Kidney glomerular epithelial cell (primary cell): ENCODE measurements at regions not wholly inside any gene's neighbourhood (a gene's known extent, or its start where the extent isn't known, plus 50 kb on each side); places are given as distances from the start of the nearest gene placed in this dataset.

Experiments
- DNase-seq: peaks from one replicate; lab custom pipeline; 2025; lab: John Stamatoyannopoulos, UW

DNA sequence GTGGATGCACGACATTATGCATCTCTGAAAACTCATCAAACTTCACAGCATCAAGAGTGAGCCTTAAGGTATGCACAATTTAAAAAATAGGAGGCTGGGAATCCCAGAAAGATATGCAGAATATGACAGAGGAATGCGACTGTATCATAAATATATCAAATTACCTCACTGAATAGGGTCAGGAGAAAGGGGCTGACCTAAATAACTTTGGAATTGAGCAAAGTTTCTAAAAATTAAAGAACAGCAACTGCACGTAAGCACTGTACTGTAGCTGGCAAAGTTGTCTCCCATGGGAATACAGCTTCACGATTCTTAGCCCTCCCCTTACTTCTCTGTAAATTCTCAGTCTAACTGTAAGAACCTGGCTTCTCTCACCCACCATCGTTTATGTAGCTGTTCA, 397.4 kb upstream of the ZFP42 start:
- no peak for DNase-seq

DNA sequence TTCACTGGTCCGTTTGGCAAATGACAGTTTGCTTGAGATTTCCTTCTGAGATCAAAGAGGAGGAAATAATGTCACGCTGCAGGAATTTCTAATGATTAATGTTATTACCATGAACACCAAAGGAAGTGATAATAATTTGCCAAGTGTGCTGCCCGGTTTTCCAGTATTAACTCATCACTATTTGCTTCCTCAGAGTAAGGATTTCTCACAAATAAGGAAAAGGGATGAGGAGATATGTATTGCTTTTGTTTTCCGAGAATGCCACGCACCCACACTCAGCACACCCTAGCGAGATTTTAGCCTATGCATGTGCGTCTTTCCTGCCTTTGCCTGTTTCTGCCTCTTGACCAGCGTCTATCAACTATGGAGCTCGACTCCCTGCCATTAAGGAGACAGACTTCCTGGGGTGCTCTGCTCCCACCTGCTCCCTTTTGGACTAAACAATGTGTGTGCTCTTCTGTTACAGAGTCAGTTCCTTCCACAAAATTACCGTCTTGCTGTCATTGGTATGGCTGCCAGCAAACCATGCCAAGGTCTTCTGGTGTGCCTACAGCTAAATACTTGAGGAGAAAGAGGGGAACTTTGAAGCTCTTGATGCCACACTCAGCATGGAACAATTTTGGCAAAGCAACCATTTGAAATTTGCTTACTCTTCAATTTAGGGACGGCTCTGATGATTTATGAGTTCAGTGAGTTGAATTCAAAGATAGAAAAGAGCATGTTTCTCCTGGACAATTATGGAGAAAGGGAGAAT, 393.1 kb upstream of the ZFP42 start:
- DNase-seq: peak; percentile 72

DNA sequence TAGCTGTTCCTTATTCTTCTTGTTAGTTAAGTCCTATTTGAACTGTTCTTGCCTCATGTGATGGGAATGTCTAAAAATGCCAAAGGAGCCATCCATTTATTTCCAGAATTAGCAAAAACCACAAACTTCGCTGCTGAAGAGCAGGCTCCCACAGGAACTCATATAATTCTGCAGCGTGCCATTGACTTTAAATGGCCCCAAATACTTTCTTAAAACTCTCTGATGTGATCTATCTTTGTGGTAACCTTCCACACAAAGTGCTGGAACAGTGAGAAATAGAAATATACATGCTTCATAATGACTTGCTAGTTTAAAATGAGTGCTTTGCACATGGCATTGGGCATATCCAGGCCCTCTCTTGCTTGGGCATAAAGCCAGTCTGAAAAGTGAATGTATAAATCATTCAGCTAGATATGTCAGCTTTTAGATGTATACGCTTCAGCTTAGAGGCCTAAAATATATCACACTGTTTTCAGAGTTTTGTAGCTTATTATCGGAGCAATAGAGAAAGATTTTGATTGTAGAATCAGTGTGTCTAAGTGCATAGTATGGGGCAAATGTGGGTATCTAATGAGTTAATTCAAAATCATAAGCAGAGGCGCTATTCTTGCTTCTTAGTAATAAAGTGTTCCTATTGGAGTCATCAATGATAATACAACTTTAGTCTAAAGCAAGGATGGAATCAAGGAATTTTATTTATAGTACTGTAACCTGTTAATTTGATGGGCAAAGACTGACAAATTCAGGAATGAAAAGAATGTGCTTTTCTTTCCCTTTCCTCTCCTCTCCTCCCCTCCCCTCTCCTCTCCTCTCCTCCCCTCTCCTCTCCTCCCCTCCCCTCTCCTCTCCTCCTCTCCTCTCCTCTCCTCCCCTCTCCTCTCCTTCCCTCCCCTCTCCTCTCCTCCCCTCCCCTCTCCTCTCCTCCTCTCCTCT, 392.2 kb upstream of the ZFP42 start:
- no peak for DNase-seq

DNA sequence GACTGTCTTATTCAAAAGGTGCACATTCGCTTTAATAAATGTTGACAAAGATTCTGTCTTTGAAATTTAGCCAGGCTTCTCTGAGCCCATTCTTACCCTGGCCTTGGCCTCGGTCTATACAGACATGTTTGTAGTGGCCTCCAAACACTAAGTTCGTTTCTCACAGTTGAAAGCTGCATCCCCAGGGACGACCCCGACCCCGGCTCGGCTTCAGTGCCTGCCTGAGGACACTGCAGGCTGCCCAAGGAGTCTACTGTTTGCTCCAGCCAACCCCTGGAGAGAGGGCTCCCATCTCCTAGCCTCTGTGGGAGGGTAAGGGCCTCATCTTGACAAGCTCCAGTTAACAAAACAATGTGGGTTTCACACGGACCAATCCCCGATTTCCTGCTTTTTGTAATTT, 390.6 kb upstream of the ZFP42 start:
- DNase-seq: no peak

DNA sequence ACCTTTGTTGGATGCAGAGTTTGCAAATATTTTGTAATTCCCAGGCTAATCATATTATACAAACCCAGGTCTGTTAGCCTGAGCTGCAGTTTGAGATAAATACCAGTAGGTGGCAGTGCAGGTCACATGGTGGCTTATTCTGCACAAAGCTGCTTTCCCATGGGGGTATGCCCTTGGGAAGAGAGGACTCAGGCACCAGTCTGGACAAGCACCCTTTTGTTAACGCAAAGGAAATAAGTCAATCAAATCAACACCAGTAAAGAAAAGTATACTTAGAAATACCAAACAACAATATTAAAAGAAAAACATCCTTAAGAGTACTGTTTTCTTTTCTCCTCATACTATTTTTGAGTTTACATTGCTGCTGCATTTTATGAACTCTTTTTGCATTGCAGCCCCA, 389.0 kb upstream of the ZFP42 start:
- DNase-seq: peak; percentile 58

DNA sequence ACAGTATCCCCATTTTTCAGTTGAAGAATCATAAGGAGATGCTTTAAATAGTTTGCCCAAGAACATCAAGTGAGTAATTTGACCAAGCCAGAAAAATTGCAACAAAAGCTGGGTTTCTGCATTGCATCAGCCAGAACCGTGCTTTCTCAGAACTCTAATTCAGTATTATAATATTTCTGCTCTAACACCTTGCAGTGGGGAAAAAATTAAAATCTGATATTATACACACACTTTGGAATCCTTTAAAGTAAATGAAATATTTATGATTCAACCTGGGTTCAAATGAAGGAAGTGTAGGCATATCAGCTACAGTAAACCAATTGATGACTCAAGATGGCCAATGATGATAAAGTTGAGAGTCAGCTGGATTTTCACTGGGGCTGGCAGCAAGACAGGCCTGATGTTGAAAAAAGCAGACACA, 387.6 kb upstream of the ZFP42 start:
- DNase-seq: no peak

DNA sequence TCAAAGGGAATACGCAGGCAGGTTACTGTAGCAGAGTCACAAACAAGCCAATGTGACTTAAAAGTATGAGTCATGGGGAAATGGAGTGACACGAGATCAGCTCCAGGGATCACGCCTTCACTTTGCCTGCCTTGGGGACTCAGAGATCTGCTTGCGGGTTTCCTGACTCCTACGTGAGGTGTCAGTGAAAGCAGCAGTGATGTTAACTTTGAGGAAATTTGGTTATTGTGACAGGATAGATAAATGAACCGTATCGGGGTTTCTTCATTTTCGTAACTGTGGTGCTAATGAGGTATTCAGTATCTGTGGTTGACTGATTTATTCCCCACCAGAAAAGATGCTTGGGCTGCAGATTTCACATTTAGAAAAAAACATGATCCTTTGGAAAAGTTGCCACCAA, 383.3 kb upstream of the ZFP42 start:
- DNase-seq: peak; percentile 58

DNA sequence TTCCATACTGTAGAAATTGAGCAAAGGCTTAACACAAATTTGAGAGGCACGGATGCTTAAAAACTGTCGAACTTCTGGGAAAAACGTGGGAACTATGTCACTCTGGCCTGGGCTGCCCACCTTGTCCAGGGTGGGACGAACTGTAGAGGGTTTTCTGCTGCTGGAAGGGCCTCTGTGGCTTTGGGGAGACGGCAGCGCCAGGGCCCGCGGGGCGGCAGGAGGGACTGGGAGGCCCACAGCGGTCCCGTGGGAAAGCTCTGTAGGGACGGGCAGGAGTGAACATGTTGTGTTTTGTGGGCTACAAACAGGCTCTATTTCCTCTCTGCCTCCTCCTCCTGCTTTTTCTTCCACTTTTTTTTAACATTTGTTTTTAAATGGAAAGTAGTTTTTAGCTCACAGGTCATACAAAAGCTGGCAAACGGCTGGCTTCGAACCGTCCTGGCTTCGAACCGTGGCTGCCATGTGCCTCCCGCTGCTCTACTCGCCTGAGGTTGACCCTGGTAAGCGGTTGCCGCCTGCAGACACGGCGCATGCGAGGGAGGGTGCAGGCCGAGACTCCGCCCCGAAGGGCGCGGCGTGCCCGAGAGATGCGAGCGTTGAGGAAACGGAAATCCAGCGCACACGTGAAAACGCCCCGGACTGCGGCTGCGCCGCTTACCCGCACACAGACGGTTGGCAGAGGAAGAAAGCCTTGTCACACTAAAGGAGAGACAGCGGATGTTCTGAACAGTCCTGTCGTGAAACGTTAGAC, 382.3 kb upstream of the ZFP42 start:
- no peak for DNase-seq

DNA sequence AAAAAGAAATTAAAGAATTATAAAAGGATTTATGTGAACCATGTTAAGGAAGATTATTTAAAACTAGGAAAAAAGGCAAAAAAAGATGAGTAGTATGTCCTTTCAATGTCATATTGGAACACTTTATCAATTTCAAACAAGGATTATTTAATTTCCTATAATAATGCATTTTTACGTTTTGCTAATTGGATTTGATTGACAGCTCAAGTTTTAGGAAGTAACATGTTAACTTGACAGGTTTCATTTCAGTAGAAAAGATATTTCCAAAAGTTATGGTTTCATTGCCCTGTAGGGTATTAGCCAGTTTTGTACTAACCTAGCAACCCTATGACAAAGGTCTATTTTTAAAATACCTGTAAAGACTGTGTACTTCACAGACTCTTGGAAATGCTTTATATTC, 379.6 kb upstream of the ZFP42 start:
- no peak for DNase-seq

DNA sequence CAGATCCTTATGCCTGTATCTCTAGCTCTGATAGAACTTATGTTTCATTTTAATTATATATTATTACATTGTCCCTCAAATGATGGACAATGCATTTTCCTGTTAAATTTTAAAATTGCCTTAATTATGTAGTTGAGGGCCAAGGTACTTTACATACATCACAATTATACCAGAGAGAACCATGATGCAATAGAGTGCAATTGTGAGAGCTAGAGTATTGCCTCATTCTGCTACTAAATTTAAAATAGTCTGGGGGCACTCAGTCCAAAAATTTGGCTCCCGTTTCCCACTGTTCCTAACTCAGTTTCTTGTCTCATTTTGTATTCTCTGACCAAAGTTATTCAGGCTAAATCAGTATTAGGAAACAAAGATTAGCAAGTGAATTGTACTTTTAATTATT, 378.5 kb upstream of the ZFP42 start:
- no peak for DNase-seq

DNA sequence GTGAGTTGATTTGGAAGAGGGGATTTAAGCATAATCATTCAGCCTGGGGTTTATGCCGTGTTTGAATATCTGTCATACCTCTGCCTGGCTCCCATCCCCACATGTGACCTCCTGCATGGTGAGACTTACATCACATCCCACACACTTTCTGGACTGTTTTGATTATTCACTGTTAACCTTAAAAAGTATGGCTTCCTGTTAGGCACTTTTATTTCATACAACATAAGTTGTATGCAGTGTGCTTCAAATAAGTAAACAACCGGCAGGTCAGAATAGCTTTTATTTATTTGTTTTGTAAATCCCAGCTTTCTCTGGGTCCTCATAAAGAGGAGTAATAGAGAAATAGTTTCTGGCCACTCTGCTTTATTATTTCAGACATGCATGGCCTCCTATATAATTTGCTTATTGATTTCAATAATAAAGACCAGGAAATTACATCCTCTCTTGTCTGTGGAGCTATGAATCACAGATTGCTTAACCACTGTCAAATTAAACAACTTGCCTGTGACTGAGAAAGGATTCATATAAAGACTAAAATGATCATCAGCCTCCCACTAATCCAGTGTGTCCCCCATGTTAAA, 376.8 kb upstream of the ZFP42 start:
- peak; percentile 39 for DNase-seq

DNA sequence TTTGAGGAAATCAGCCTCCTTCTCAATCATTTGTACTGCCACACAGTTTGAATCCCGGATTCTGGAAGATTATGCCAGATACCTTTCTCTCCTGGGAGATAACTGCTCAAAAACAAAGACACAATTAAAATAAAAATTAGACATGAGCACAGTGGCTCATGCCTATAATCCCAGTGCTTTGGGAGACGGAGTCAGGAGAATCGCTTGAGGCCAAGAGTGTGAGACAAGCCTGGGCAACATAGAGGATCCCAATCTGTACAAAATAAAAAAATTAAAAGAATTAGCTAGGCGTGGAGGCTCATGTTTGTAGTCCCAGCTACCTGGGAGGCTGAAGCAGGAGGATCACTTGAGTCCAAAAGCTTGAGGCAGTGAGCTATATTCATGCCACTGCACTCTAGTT, 376.3 kb upstream of the ZFP42 start:
- DNase-seq: no peak

DNA sequence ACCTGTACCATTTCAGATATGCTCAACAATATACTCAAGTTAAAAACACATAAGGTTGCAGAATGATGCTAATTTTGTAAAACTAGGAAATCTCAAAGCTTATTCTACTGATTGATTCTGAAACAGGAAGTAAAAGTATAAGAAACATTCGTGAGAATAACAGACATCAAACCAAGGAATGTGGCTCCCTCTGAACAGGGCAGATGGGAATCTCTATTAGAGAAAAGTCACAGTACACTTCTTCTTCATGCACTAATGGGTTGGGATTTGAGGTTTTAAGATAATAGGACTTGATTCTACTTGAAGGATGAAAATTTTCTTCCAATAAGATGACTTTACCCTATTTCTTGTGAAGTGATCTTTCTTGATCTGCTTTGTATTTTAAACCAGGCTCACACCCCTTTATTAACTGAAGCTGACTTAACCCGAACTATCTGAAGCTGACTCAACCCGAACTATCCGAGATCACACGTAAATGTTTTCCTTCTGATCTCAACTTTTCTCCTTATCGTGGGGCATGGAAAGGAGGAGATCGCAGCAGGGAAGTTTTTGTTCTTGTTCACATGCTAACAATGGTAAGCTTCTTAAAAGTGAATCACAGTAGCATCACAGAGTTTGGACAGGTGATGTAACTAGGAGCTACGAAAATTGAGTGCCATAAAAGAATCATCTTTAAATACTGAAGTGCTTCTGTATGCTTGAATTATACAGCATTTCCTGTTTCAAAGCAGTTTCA, 363.1 kb upstream of the ZFP42 start:
- no peak for DNase-seq

DNA sequence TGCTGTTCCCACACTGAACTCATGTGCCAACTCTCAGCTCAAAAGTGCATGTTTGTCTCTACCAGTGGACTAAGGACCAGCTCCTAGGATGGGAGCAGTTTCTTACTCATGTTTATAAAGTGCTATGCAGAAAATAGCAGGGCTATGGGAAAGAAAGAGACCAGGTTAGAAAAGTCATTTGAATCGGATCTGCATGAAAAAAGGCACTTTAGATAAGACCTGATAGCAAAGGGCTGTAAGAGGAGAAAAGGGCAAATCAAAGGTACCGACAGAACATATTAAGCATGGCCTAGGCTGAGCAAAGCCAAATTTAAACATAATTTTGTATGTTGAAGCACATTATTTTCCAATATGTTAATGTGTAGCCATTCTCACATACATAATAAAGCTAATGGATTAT, 362.3 kb upstream of the ZFP42 start:
- DNase-seq: no peak

DNA sequence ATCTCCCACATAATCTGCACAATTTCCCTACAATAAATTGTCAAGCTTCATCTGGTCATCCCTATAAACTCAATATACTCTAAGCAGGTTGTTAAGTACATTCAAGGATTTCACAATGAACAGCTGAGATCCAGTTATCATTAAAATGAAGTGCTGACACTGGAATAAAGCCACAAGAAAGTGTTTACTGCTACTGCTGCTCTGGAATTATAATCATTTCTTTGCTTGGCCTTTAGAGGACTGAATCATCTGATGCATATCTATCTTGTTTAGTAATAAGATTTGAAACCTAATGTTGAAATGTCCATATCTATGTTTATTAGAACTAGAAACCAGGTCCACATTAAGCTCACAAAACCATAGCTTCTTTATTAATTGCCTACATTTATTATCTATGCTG, 338.6 kb upstream of the ZFP42 start:
- no peak for DNase-seq

DNA sequence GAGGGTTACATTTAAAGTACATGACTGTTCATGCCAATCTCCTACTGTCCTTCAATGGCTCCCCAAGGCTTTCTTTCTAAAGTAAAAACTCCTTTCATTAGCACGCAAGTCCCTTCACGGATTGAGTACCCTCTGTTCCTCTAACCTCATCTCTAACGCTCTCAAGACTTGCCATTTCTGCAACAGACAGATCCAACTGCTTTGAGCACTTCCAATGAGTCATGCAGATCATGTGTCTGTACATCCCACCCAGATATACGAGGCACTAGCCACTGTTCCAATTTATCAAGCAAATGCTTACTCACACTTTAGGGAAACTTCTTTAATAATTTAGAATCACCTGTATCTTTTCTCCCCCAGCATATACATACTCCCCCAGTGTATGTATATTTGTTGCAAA, 332.5 kb upstream of the ZFP42 start:
- DNase-seq: no peak

DNA sequence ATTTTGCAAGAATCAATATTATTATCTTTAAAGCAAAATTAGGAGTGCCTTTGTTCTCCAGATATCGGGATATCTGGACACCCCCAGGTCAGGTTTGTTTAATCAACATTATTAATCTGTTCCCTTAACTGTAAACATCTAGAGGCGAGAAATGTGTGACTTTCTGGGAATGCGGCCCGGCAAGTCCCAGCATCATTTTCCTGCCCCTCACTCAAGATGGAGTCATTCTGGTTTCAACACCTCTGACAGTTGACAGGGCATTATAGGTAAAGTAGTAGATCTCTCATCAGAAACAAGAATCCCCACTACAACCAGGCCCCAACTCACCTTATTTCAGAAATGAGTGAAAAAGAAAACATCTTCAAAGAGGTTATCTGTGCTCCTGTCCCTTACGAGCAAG, 331.6 kb upstream of the ZFP42 start:
- no peak for DNase-seq

DNA sequence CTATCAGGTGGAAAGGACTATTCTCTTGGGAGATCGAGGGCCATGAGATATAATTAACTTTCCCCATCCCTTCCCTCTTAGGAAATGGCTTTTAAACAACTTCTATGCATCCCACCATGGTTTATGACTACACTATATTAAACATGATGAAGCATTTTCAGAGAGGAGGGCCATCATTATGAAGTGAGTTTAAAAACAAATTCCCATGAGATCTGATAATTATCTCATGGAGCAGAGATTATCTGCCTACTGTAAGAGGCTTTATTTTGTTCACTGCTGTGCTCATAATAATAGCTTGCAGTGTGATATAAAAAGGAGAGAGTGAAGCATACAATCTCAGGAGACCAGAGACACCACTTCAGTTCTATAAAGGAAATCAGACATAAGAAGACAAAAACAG, 330.5 kb upstream of the ZFP42 start:
- DNase-seq: no peak

DNA sequence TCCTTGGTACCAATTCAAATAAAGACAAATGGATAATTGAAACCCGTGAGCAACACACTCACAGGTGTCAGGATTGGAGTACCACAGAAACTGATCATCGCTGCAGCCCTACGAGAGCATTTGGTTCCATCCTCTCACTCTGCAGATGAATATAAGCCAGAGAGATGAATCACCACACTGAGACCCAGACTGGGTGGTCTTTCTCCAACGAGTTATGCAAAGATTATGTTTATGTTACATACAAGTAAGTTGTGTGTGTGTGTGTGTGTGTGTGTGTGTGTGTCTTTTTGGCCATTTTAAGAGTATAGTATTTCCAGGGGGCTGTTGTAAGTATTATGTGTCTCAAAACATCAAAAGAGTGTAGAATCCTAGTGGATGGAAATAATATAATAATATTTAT, 329.5 kb upstream of the ZFP42 start:
- no peak for DNase-seq

DNA sequence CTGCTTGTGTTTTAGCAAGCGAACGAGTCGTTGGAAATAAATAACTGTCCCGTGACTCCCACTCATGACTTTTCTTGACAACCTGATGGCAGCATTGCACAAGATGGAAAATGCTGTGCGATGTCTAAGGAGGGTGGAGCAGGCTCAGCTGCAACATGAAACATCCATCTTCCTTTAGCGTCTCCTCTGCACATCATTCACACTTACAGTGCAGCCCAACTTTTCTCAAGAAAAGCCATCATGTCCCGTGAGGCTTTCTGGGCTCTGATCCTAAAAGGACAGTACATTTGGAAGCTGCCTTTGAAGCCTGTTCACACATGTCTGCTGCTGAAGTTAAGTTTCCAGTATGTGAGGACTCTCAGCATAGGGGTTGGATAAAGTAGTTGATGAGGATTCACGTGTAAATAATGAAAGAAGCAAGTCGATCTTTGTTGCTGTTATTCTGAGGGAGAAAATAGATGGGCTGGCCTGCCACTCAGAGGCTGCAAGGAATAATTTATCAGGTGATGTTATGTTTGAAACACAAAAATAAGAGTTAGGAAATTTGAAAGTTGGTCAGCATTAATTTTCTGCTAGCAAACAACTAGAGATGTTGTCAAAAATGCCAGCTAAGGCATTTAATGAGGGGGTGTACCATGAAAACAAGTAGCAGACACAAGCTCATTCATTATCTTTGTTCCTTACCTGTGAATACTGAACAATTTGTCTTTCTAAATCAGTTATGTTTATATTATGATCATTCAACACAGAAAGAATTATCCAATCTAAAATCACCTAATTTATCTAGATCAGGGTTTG, 328.7 kb upstream of the ZFP42 start:
- DNase-seq: no peak
